ENCODE measurements at regions not wholly inside any gene's neighbourhood (a gene's known extent, or its start where the extent isn't known, plus 50 kb on each side); places are given as distances from the start of the nearest gene placed in this dataset.

DNA sequence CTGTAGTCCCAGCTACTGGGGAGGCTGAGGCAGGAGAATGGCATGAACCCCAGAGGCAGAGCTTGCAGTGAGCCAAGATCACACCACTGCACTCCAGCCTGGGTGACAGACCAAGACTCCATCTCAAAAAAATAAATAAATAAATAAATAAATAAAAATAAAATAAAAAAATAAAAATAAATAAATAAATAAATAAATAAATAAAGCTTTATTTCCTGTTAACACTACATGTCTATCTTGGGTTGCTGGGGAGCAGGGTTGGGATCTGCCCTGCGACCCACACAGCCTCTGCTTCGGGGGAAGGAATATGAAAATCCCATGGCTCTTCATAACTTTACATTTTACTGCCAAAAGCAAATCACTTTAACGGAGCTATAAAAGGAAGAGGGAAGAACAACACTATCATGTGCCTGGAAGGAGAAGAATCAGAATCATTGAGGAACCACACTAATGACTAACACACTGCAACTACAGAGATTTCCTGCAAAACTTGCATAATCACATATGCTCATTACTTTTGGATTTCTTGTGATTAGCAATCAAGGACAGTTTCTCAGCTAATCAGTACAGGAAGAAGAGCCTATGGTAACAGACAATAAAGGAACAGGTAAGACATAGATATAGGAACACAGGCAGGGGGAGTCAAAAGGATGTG is 72.8 kb upstream of the CD55 start:
- TF ChIP-seq, protein P1, sequence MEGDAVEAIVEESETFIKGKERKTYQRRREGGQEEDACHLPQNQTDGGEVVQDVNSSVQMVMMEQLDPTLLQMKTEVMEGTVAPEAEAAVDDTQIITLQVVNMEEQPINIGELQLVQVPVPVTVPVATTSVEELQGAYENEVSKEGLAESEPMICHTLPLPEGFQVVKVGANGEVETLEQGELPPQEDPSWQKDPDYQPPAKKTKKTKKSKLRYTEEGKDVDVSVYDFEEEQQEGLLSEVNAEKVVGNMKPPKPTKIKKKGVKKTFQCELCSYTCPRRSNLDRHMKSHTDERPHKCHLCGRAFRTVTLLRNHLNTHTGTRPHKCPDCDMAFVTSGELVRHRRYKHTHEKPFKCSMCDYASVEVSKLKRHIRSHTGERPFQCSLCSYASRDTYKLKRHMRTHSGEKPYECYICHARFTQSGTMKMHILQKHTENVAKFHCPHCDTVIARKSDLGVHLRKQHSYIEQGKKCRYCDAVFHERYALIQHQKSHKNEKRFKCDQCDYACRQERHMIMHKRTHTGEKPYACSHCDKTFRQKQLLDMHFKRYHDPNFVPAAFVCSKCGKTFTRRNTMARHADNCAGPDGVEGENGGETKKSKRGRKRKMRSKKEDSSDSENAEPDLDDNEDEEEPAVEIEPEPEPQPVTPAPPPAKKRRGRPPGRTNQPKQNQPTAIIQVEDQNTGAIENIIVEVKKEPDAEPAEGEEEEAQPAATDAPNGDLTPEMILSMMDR (IDR thresholded peaks at IDR 0.05): no peak
- TF ChIP-seq POLR2A (IDR thresholded peaks at IDR 0.05): no peak

All from breast epithelium (tissue), 3 donors.